ENCODE measurements at regions not wholly inside any gene's neighbourhood (a gene's known extent, or its start where the extent isn't known, plus 50 kb on each side); places are given as distances from the start of the nearest gene placed in this dataset.

DNA sequence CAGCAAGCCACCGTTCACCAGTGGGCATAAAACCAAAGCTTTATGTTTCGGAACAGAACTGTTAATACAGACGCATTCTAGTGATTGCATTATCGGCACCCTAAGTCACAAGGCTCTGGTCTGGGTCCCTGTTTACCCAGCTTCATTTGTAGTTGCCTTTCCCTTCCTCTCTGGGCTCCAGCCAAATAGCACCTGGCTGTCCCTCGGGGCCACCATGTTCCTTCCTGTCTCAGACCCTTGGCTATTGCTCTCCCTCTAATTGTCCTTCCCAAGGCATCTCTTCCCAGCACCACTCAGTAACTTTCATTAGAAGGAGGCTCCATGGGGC is 75.3 kb downstream of the SDC1 start:
- no peak for TF ChIP-seq POLR2A (IDR thresholded peaks at IDR 0.05; ENCODE audit: low read length)
- TF ChIP-seq GATA1 (IDR thresholded peaks at IDR 0.05; ENCODE audit: low read depth, low read length): no peak

All from erythroblast (primary cell).